Loucy (cell line): ENCODE measurements at regions not wholly inside any gene's neighbourhood (a gene's known extent, or its start where the extent isn't known, plus 50 kb on each side); places are given as distances from the start of the nearest gene placed in this dataset.

Experiments used
- H2AFZ ChIP-seq: fragments of 200-600 bp; sonication (generic); 2 replicates; pipeline ENCODE4 v1.6.0; 2016; ENCODE audit warnings: antibody characterized with exemption, mild to moderate bottlenecking, low read length, moderate library complexity
- H3F3A ChIP-seq: fragments of 200-600 bp; 2 replicates; pipeline ENCODE4 v1.6.0; 2016; ENCODE audit warnings: antibody characterized with exemption, low read depth, mild to moderate bottlenecking
- H3K27me3 ChIP-seq: fragments of 200-600 bp; sonication (generic); 2 replicates; pipeline ENCODE4 v1.6.1; 2014; ENCODE audit warnings: low read length, mild to moderate bottlenecking; ENCODE audit not compliant: insufficient read depth, poor library complexity, severe bottlenecking
- H3K36me3 ChIP-seq: fragments of 200-600 bp; sonication (generic); 2 replicates; pipeline ENCODE4 v1.6.1; 2016; ENCODE audit warnings: low read length; ENCODE audit not compliant: insufficient read depth
- H3K4me1 ChIP-seq: fragments of 200-600 bp; sonication (generic); 2 replicates; pipeline ENCODE4 v1.5.1; 2014; ENCODE audit warnings: low read length, mild to moderate bottlenecking; ENCODE audit not compliant: insufficient read depth, poor library complexity, severe bottlenecking
- H3K4me2 ChIP-seq: fragments of 200-600 bp; sonication (generic); 2 replicates; pipeline ENCODE4 v1.6.0; 2014; ENCODE audit warnings: antibody characterized with exemption, low read length, low read depth, mild to moderate bottlenecking; ENCODE audit not compliant: poor library complexity, severe bottlenecking
- H3K4me3 ChIP-seq: fragments of 200-600 bp; sonication (generic); 2 replicates; pipeline ENCODE4 v1.5.1; 2014; ENCODE audit warnings: low read length, mild to moderate bottlenecking, mixed read lengths; ENCODE audit not compliant: poor library complexity, severe bottlenecking
- H3K79me2 ChIP-seq: fragments of 200-600 bp; sonication (generic); 2 replicates; pipeline ENCODE4 v1.6.1; 2014; ENCODE audit warnings: low read length; ENCODE audit not compliant: insufficient read depth
- H3K9ac ChIP-seq: fragments of 200-600 bp; sonication (generic); 2 replicates; pipeline ENCODE4 v1.6.0; 2014; ENCODE audit warnings: mild to moderate bottlenecking, low read depth, low read length, moderate library complexity; ENCODE audit not compliant: poor library complexity, severe bottlenecking
- H3K9me2 ChIP-seq: fragments of 200-600 bp; sonication (generic); replicated peaks from 2 replicates; pipeline ENCODE4 v1.6.1; 2016; ENCODE audit warnings: low read depth, low read length, mixed read lengths
- H3K9me3 ChIP-seq: fragments of 200-600 bp; sonication (generic); 2 replicates; pipeline ENCODE4 v1.6.1; 2014; ENCODE audit warnings: mild to moderate bottlenecking, antibody characterized with exemption, low read length, low read depth; ENCODE audit not compliant: insufficient read depth
- H4K20me1 ChIP-seq: fragments of 200-600 bp; sonication (generic); 2 replicates; pipeline ENCODE4 v1.6.0; 2014; ENCODE audit warnings: antibody characterized with exemption, low read length, mild to moderate bottlenecking; ENCODE audit not compliant: insufficient read depth, poor library complexity, severe bottlenecking
- CTCF ChIP-seq: fragments of 200-600 bp; sonication (generic); conservative IDR thresholded peaks from 2 replicates; pipeline ENCODE4 v1.5.1; 2014; ENCODE audit warnings: mild to moderate bottlenecking, antibody characterized with exemption, low read length
- EZH2phosphoT487 ChIP-seq: fragments of 200-600 bp; IDR thresholded peaks from 2 replicates; pipeline ENCODE4 v1.6.1; 2018; ENCODE audit warnings: antibody characterized with exemption, mild to moderate bottlenecking, moderate library complexity, borderline replicate concordance

- H3K27me3 ChIP-seq: no peaks in the 10 kb centered on the region
- no peaks in the 10 kb centered on the region for H4K20me1 ChIP-seq
- H3K4me2 ChIP-seq: no peak overlapping the region
- no peak overlapping the region for H3K4me3 ChIP-seq
- H3K9me2 ChIP-seq: no peaks in the 10 kb centered on the region
- TF ChIP-seq CTCF (no peak), EZH2phosphoT487 (no peak)
- H3K36me3 ChIP-seq: no peaks in the 10 kb centered on the region
- H3K79me2 ChIP-seq: no peaks in the 10 kb centered on the region
- H3K9me3 ChIP-seq: no peaks in the 10 kb centered on the region
- no peaks in the 10 kb centered on the region for H3K4me1 ChIP-seq
- no peaks in the 10 kb centered on the region for H3F3A ChIP-seq
- H3K9ac ChIP-seq: no peak overlapping the region
- no peak overlapping the region for H2AFZ ChIP-seq
Measured at GRCh38 chr9:18362901-18363685, 110.9 kb upstream of the ADAMTSL1 start.

- Histone ChIP-seq H3K27me3 (no peaks in the 10 kb centered on the region), H2AFZ (no peak overlapping the region), H4K20me1 (no peaks in the 10 kb centered on the region), H3K4me3 (no peak overlapping the region), H3K9me2 (no peaks in the 10 kb centered on the region), H3K4me1 (no peaks in the 10 kb centered on the region), H3K9ac (no peak overlapping the region), H3K9me3 (no peaks in the 10 kb centered on the region), H3F3A (no peaks in the 10 kb centered on the region), H3K36me3 (no peaks in the 10 kb centered on the region), H3K79me2 (no peaks in the 10 kb centered on the region), H3K4me2 (no peak overlapping the region)
- TF ChIP-seq CTCF (no peak), EZH2phosphoT487 (no peak)
Measured at GRCh38 chr9:18365651-18366050, 108.3 kb upstream of the ADAMTSL1 start.

- TF ChIP-seq EZH2phosphoT487 (no peak), CTCF (no peak)
- no peak overlapping the region for H3K4me2 ChIP-seq
Measured at GRCh38 chr9:18366184-18366583, 107.8 kb upstream of the ADAMTSL1 start.

More at GRCh38 chr9:18366184-18366583, 107.8 kb upstream of the ADAMTSL1 start:
- no peaks in the 10 kb centered on the region for H3F3A ChIP-seq
- H3K36me3 ChIP-seq: no peaks in the 10 kb centered on the region
- H3K4me3 ChIP-seq: no peak overlapping the region
- H3K9me3 ChIP-seq: no peaks in the 10 kb centered on the region
- no peak overlapping the region for H3K9ac ChIP-seq
- H3K9me2 ChIP-seq: no peaks in the 10 kb centered on the region
- no peak overlapping the region for H2AFZ ChIP-seq
- no peaks in the 10 kb centered on the region for H4K20me1 ChIP-seq
- H3K4me1 ChIP-seq: no peaks in the 10 kb centered on the region
- H3K27me3 ChIP-seq: no peaks in the 10 kb centered on the region
- H3K79me2 ChIP-seq: no peaks in the 10 kb centered on the region
